Liver (tissue), 7 donors: ENCODE measurements at regions not wholly inside any gene's neighbourhood (a gene's known extent, or its start where the extent isn't known, plus 50 kb on each side); places are given as distances from the start of the nearest gene placed in this dataset.

Experiments
- DNase-seq: peaks from one replicate; pipeline ENCODE4 v3.0.0-alpha.2; 2017; ENCODE audit warnings: low spot score
- H3K27ac ChIP-seq, 2 donors: one replicate each; pipeline ENCODE4 v1.7.0; 2013; ENCODE audit warnings: inconsistent platforms in 2 of 2, low read length in 2 of 2, control low read depth in 1 of 2, low read depth in 1 of 2, mild to moderate bottlenecking in 1 of 2
- H3K27me3 ChIP-seq, 4 donors: one replicate each; pipeline versions ENCODE4 v1.6.1 to v1.7.0; 2013; ENCODE audit warnings: low read length in 3 of 4, inconsistent platforms in 1 of 4, mild to moderate bottlenecking in 1 of 4, moderate library complexity in 1 of 4; ENCODE audit not compliant: control insufficient read depth in 4 of 4, insufficient read depth in 4 of 4
- H3K36me3 ChIP-seq, 4 donors: one replicate each; pipeline versions ENCODE4 v1.6.1 to v1.7.0; 2013; ENCODE audit warnings: low read length in 3 of 4, mild to moderate bottlenecking in 3 of 4, low read depth in 1 of 4, moderate library complexity in 1 of 4; ENCODE audit not compliant: control insufficient read depth in 4 of 4, insufficient read depth in 3 of 4
- H3K4me1 ChIP-seq, 4 donors: one replicate each; pipeline versions ENCODE4 v1.6.1 to v1.7.0; 2013; ENCODE audit warnings: low read length in 3 of 4, mild to moderate bottlenecking in 3 of 4, moderate library complexity in 1 of 4; ENCODE audit not compliant: control insufficient read depth in 4 of 4, insufficient read depth in 4 of 4
- H3K4me3 ChIP-seq, 3 donors: one replicate each; pipeline versions ENCODE4 v1.6.1 to v1.7.0; 2013; ENCODE audit warnings: low read length in 3 of 3, control low read depth in 1 of 3, low read depth in 1 of 3, mild to moderate bottlenecking in 1 of 3
- H3K9ac ChIP-seq, 2 donors: one replicate each; pipeline ENCODE4 v1.7.0; 2013; ENCODE audit warnings: low read length in 2 of 2, mild to moderate bottlenecking in 2 of 2, moderate library complexity in 2 of 2, control low read depth in 1 of 2, low read depth in 1 of 2
- H3K9me3 ChIP-seq, 4 donors: one replicate each; pipeline versions ENCODE4 v1.6.1 to v1.7.0; 2013; ENCODE audit warnings: low read length in 3 of 4; ENCODE audit not compliant: control insufficient read depth in 4 of 4
- ATF3 ChIP-seq: IDR thresholded peaks from 2 replicates; pipeline ENCODE4 v1.6.1; 2016; ENCODE audit warnings: antibody characterized with exemption
- FOXA1 ChIP-seq: IDR thresholded peaks from 2 replicates; pipeline ENCODE4 v1.6.1; 2016; ENCODE audit warnings: antibody characterized with exemption
- FOXA2 ChIP-seq: IDR thresholded peaks from 2 replicates; pipeline ENCODE4 v1.6.1; 2016; ENCODE audit warnings: antibody characterized with exemption
- HNF4G ChIP-seq: IDR thresholded peaks from 2 replicates; pipeline ENCODE4 v1.6.1; 2016; ENCODE audit warnings: antibody characterized with exemption
- JUND ChIP-seq, 2 donors: IDR thresholded peaks; 2 replicates each; pipeline ENCODE4 v1.6.1; 2016; ENCODE audit warnings: antibody characterized with exemption in 2 of 2
- MAX ChIP-seq: IDR thresholded peaks from 2 replicates; pipeline ENCODE4 v1.6.1; 2016; ENCODE audit warnings: antibody characterized with exemption
- NR2F2 ChIP-seq: IDR thresholded peaks from 2 replicates; pipeline ENCODE4 v1.6.1; 2016; ENCODE audit warnings: antibody characterized with exemption
- RAD21 ChIP-seq, 2 donors: IDR thresholded peaks; 2 replicates each; pipeline ENCODE4 v1.6.1; 2016; ENCODE audit warnings: antibody characterized with exemption in 2 of 2, mild to moderate bottlenecking in 2 of 2
- REST ChIP-seq: IDR thresholded peaks from 2 replicates; pipeline ENCODE4 v1.6.1; 2016; ENCODE audit warnings: antibody characterized with exemption, mild to moderate bottlenecking
- RXRA ChIP-seq, 2 donors: IDR thresholded peaks; 2 replicates each; pipeline ENCODE4 v1.6.1; 2017 to 2018; ENCODE audit warnings: antibody characterized with exemption in 2 of 2, mild to moderate bottlenecking in 1 of 2
- SP1 ChIP-seq: IDR thresholded peaks from 2 replicates; pipeline ENCODE4 v1.6.1; 2018; ENCODE audit warnings: antibody characterized with exemption, mild to moderate bottlenecking
- TAF1 ChIP-seq: conservative IDR thresholded peaks from 2 replicates; pipeline ENCODE4 v1.6.1; 2016; ENCODE audit warnings: antibody characterized with exemption, mild to moderate bottlenecking
- WGBS: extraction: QIAGEN DNeasy Blood & Tissue Kit; methylation state at CpG from one replicate; pipeline ENCODE4 v1.1.7; 2013; 5-methylcytosine and 5-hydroxymethylcytosine counted together
- donor health status: healthy.
- donor health status: healthy.
- donor health status: healthy.
- donor health status: healthy.

GRCh38 chr7:112866424-112866823 lies 76.2 kb upstream of the TMEM168 start:
- no peak for TF ChIP-seq TAF1
- no peak for TF ChIP-seq REST
- TF ChIP-seq SP1 = no peak
- 87% methylated on average over 4 of the region's 4 CpGs for whole genome bisulfite sequencing
- no peak overlapping the region for H3K27ac ChIP-seq

GRCh38 chr7:112864380-112864779 lies 74.2 kb upstream of the TMEM168 start:
- no peak overlapping the region for H3K27ac ChIP-seq
- H3K4me3 ChIP-seq = no peak overlapping the region
- H3K27me3 ChIP-seq = no peaks in the 10 kb centered on the region
- H3K9me3 ChIP-seq = no peaks in the 10 kb centered on the region
- no peaks in the 10 kb centered on the region for H3K36me3 ChIP-seq
- H3K9ac ChIP-seq = no peak overlapping the region
- H3K4me1 ChIP-seq = no peaks in the 10 kb centered on the region
- DNase-seq = no peak
- TF ChIP-seq NR2F2 (no peak), RXRA (IDR thresholded peaks at IDR 0.05) (no peak), FOXA1 (no peak), REST (no peak), FOXA2 (no peak), RAD21 (IDR thresholded peaks at IDR 0.05) (no peak), MAX (no peak), JUND (IDR thresholded peaks at IDR 0.05) (no peak), HNF4G (no peak), TAF1 (no peak), ATF3 (no peak)

More at GRCh38 chr7:112866424-112866823, 76.2 kb upstream of the TMEM168 start:
- no peaks in the 10 kb centered on the region for H3K27me3 ChIP-seq
- DNase-seq = no peak
- H3K36me3 ChIP-seq = no peaks in the 10 kb centered on the region
- no peaks in the 10 kb centered on the region for H3K4me1 ChIP-seq
- no peak overlapping the region for H3K4me3 ChIP-seq
- H3K9me3 ChIP-seq = no peaks in the 10 kb centered on the region
- H3K9ac ChIP-seq = no peak overlapping the region

- TF ChIP-seq SP1 (no peak), JUND (IDR thresholded peaks at IDR 0.05) (no peak)
- Histone ChIP-seq H3K4me1 (peaks cover 0 to 3% (median 2%) of the 10 kb centered on the region in 4 donors), H3K4me3 (no peak overlapping the region), H3K27ac (no peak overlapping the region), H3K9ac (no peak overlapping the region), H3K27me3 (no peaks in the 10 kb centered on the region), H3K9me3 (no peaks in the 10 kb centered on the region), H3K36me3 (no peaks in the 10 kb centered on the region)
- no peak for DNase-seq
- WGBS = 92% methylated on average over 2 of the region's 2 CpGs
These were observed 68.6 kb upstream of the TMEM168 start for GRCh38 chr7:112858838-112859237.
